OCI-LY7 (cell line): ENCODE measurements at regions not wholly inside any gene's neighbourhood (a gene's known extent, or its start where the extent isn't known, plus 50 kb on each side); places are given as distances from the start of the nearest gene placed in this dataset.

Experiments used
- EZH2phosphoT487 ChIP-seq: fragments of 200-600 bp; sonication (generic); IDR thresholded peaks from 2 replicates; pipeline ENCODE4 v1.6.1; 2018; ENCODE audit warnings: low read depth, borderline replicate concordance, mild to moderate bottlenecking, mixed run types, antibody characterized with exemption, low read length, moderate library complexity, mixed read lengths
- TF ChIP-seq, protein P1 (sequence below): fragments of 200-600 bp; sonication (generic); conservative IDR thresholded peaks from 2 replicates; pipeline ENCODE4 v1.5.1; 2014; ENCODE audit warnings: mild to moderate bottlenecking, antibody characterized with exemption, low read length, moderate library complexity, mixed read lengths

DNA sequence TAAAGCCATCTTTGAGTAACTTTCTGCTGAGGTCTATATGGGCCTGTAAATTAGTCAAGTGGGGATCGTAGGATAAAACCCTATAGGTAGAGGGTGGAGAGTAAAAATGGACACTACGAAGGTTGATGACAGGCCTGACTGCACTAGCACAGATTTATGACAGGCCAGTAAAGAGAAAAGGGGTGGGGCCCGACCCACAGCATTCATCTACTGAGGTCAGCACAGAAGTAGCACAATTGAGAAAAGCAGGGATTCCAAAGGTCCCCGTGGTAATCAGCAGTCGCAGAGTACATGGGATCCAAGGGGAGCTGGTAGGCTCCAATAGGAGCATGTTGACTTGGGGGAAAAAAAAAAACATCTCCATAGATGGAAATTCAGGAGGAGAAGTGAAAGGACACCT is 660.4 kb downstream of the TFAP2A start:
- TF ChIP-seq, protein P1, sequence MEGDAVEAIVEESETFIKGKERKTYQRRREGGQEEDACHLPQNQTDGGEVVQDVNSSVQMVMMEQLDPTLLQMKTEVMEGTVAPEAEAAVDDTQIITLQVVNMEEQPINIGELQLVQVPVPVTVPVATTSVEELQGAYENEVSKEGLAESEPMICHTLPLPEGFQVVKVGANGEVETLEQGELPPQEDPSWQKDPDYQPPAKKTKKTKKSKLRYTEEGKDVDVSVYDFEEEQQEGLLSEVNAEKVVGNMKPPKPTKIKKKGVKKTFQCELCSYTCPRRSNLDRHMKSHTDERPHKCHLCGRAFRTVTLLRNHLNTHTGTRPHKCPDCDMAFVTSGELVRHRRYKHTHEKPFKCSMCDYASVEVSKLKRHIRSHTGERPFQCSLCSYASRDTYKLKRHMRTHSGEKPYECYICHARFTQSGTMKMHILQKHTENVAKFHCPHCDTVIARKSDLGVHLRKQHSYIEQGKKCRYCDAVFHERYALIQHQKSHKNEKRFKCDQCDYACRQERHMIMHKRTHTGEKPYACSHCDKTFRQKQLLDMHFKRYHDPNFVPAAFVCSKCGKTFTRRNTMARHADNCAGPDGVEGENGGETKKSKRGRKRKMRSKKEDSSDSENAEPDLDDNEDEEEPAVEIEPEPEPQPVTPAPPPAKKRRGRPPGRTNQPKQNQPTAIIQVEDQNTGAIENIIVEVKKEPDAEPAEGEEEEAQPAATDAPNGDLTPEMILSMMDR: no peak
- no peak for TF ChIP-seq EZH2phosphoT487
